Spleen (tissue), 11 donors: ENCODE measurements at regions not wholly inside any gene's neighbourhood (a gene's known extent, or its start where the extent isn't known, plus 50 kb on each side); places are given as distances from the start of the nearest gene placed in this dataset.

Experiments used
- DNase-seq: peaks from one replicate; pipeline ENCODE4 v3.0.0-alpha.2; 2020
- H3K27ac ChIP-seq, 8 donors: fragments of 200-600 bp; sonication (generic) in 7 of 8; 1 replicate in 4 of 8; 2 replicates in 4 of 8; pipeline versions ENCODE4 v1.5.0 to v1.8.0; 2016 to 2021; ENCODE audit warnings: inconsistent platforms in 4 of 8, mild to moderate bottlenecking in 4 of 8, moderate library complexity in 1 of 8
- H3K27me3 ChIP-seq, 7 donors: fragments of 200-600 bp; sonication (generic) in 6 of 7; replicated peaks in 1 of 7; 1 replicate in 4 of 7; 2 replicates in 3 of 7; pipeline versions ENCODE4 v1.5.0 to v1.8.0; 2016 to 2021; ENCODE audit warnings: inconsistent platforms in 3 of 7, mild to moderate bottlenecking in 1 of 7
- H3K36me3 ChIP-seq, 6 donors: fragments of 200-600 bp; sonication (generic) in 5 of 6; 1 replicate in 4 of 6; 2 replicates in 2 of 6; pipeline versions ENCODE4 v1.5.0 to v1.8.0; 2016 to 2021; ENCODE audit warnings: inconsistent platforms in 2 of 6
- H3K4me1 ChIP-seq, 6 donors: fragments of 200-600 bp; sonication (generic) in 5 of 6; 1 replicate in 3 of 6; 2 replicates in 3 of 6; pipeline versions ENCODE4 v1.5.0 to v1.8.0; 2016 to 2021; ENCODE audit warnings: inconsistent platforms in 3 of 6
- H3K4me3 ChIP-seq, 8 donors: fragments of 200-600 bp; sonication (generic) in 7 of 8; 1 replicate in 4 of 8; 2 replicates in 4 of 8; pipeline versions ENCODE4 v1.5.0 to v1.8.0; 2016 to 2021; ENCODE audit warnings: inconsistent platforms in 4 of 8, mild to moderate bottlenecking in 4 of 8, moderate library complexity in 2 of 8
- H3K9me3 ChIP-seq, 8 donors: fragments of 200-600 bp; sonication (generic) in 7 of 8; 1 replicate in 4 of 8; 2 replicates in 4 of 8; pipeline versions ENCODE4 v1.5.0 to v1.8.0; 2016 to 2021; ENCODE audit warnings: inconsistent platforms in 4 of 8
- CTCF ChIP-seq, 11 experiments: fragments of 200-600 bp in 7 of 11; fragments of 450-650 bp in 4 of 11; sonication (generic) in 4 of 11; IDR thresholded peaks in 8 of 11; conservative IDR thresholded peaks in 3 of 11; 1 replicate in 7 of 11; 2 replicates in 4 of 11; pipeline versions ENCODE4 v1.4.0 to v1.8.0; 2016 to 2021; ENCODE audit warnings: antibody characterized with exemption in 11 of 11, inconsistent platforms in 4 of 11, mild to moderate bottlenecking in 1 of 11
- POLR2A ChIP-seq, 3 donors: fragments of 450-650 bp; IDR thresholded peaks; one replicate each; pipeline ENCODE4 v1.5.1; 2017; ENCODE audit warnings: antibody characterized with exemption in 3 of 3, mild to moderate bottlenecking in 1 of 3
- POLR2AphosphoS5 ChIP-seq, 3 donors: sonication (generic); formaldehyde crosslinking; IDR thresholded peaks; one replicate each; pipeline ENCODE4 v1.5.1; 2017; ENCODE audit warnings: antibody characterized with exemption in 3 of 3
- WGBS, 5 donors: extraction: QIAGEN DNeasy Blood & Tissue Kit in 3 of 5; methylation state at CpG; one replicate each; pipeline versions ENCODE4 v1.1.5 to v1.1.7; 2013 to 2018; 5-methylcytosine and 5-hydroxymethylcytosine counted together
- intact Hi-C: fragments of 100-400 bp; cut with DNase I; formaldehyde crosslinking; loops from one replicate; pipeline ENCODE4 v1.15.0; 2023; ENCODE audit warnings: low total_unique reads
- donor health status: healthy with polysubstance abuse.
- donor health status: DM: no; HTN: no; CAD: no; lungs with moderate emphysema.
- donor health status: DM: no; HTN: no; CAD: no.
- donor health status: Bipolar disorder and iron deficiency.
- donor health status: healthy.
- donor health status: DM: no; HTN: no; CAD: no.
- donor health status: DM: yes; HTN: yes; CAD: no.

GRCh38 chr13:70529652-70530051 lies 421.4 kb upstream of the KLHL1 start:
- WGBS, 5 donors = 76 to 92% (median 83%) methylated on average over 2 of the region's 2 CpGs
- no peak for DNase-seq

DNA sequence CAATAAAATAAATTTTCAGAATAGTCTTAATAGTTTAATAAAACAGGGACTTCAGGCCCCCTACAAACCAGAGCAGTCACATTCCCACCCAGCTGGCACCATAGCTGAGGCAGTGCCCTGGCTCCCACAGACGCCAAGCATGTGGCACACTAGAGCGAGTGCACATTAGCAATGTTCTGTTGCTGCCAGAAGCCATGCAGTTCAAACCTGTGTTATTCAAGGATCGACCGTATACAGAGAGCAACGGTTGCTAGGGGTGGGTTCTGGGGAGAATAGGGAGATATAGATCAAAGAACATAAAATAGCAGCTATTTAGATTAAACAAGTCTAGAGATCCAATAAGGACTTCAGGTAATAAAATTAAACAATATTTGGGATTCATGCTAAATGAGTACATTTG lies 419.3 kb upstream of the KLHL1 start:
- Histone ChIP-seq H3K27ac (no peak overlapping the region), H3K4me1 (no peaks in the 10 kb centered on the region), H3K36me3 (no peaks in the 10 kb centered on the region), H3K9me3 (no peaks in the 10 kb centered on the region), H3K4me3 (no peak overlapping the region), H3K27me3 (no peaks in the 10 kb centered on the region)
- WGBS, 5 donors = 79 to 94% (median 88%) methylated on average over 5 of the region's 5 CpGs
- TF ChIP-seq POLR2AphosphoS5 (IDR thresholded peaks at IDR 0.05) (no peak), POLR2A (IDR thresholded peaks at IDR 0.05) (no peak), CTCF (IDR thresholded peaks at IDR 0.05 in 8 of 11, conservative IDR thresholded peaks at IDR 0.05 in 3 of 11) (no peak)
- intact Hi-C loops = no loop called here
- DNase-seq = no peak

More at GRCh38 chr13:70529652-70530051, 421.4 kb upstream of the KLHL1 start:
- no peaks in the 10 kb centered on the region for H3K4me1 ChIP-seq
- no peak for TF ChIP-seq POLR2AphosphoS5 (IDR thresholded peaks at IDR 0.05)
- TF ChIP-seq CTCF (IDR thresholded peaks at IDR 0.05 in 8 of 11, conservative IDR thresholded peaks at IDR 0.05 in 3 of 11) = no peak
- TF ChIP-seq POLR2A (IDR thresholded peaks at IDR 0.05) = no peak
- no peaks in the 10 kb centered on the region for H3K9me3 ChIP-seq
- H3K4me3 ChIP-seq = no peak overlapping the region
- no peak overlapping the region for H3K27ac ChIP-seq
- no peaks in the 10 kb centered on the region for H3K27me3 ChIP-seq
- intact Hi-C loops = no loop called here
- no peaks in the 10 kb centered on the region for H3K36me3 ChIP-seq

DNA sequence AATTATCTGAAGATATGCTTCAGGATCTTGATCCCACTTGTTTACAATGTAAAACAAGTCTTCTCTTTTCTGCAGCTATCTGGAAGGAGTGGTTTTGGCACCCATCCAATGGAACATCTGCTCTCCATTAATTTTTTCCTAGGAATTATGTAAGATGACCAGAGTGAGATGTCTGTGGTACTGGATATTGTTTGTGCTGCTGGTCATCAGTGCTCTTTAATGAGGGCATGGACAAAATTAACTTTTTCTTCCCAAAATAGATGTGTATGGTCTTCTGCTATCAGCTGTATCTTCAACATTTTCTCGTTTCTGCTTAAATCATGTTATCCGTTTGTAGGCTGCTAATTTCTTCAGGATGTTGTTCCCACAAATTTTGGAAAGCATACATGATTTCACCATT lies 415.4 kb upstream of the KLHL1 start:
- H3K4me3 ChIP-seq = no peak overlapping the region
- 57 to 83% (median 76%) methylated on average over 2 of the region's 2 CpGs for WGBS, 5 donors
- intact Hi-C loops = no loop called here
- H3K36me3 ChIP-seq = no peaks in the 10 kb centered on the region
- no peaks in the 10 kb centered on the region for H3K9me3 ChIP-seq
- H3K27ac ChIP-seq = no peak overlapping the region
- no peaks in the 10 kb centered on the region for H3K27me3 ChIP-seq
- DNase-seq = no peak
- TF ChIP-seq CTCF (IDR thresholded peaks at IDR 0.05 in 8 of 11, conservative IDR thresholded peaks at IDR 0.05 in 3 of 11) (no peak), POLR2AphosphoS5 (IDR thresholded peaks at IDR 0.05) (no peak), POLR2A (IDR thresholded peaks at IDR 0.05) (no peak)
- H3K4me1 ChIP-seq = no peaks in the 10 kb centered on the region

- 68 to 88% (median 78%) methylated on average over 2 of the region's 2 CpGs for WGBS, 5 donors
- Histone ChIP-seq H3K4me3 (no peak overlapping the region), H3K36me3 (no peaks in the 10 kb centered on the region), H3K4me1 (no peaks in the 10 kb centered on the region), H3K27ac (no peak overlapping the region), H3K9me3 (no peaks in the 10 kb centered on the region), H3K27me3 (no peaks in the 10 kb centered on the region)
- no peak for DNase-seq
- intact Hi-C loops = no loop called here
- no peak for TF ChIP-seq POLR2A (IDR thresholded peaks at IDR 0.05)
- TF ChIP-seq CTCF (IDR thresholded peaks at IDR 0.05 in 8 of 11, conservative IDR thresholded peaks at IDR 0.05 in 3 of 11) = no peak
These were observed 412.2 kb upstream of the KLHL1 start for GRCh38 chr13:70520275-70521036.
